Stimulated activated CD4-positive, alpha-beta T cell treated with anti-CD3 and anti-CD28 coated beads, Interleukin-4, amount 100 ng/mL, for 24 hours (primary cell): ENCODE measurements at regions not wholly inside any gene's neighbourhood (a gene's known extent, or its start where the extent isn't known, plus 50 kb on each side); places are given as distances from the start of the nearest gene placed in this dataset.

Experiments
- DNase-seq: peaks from one replicate; pipeline ENCODE4 v3.0.0-alpha.2; 2020

DNA sequence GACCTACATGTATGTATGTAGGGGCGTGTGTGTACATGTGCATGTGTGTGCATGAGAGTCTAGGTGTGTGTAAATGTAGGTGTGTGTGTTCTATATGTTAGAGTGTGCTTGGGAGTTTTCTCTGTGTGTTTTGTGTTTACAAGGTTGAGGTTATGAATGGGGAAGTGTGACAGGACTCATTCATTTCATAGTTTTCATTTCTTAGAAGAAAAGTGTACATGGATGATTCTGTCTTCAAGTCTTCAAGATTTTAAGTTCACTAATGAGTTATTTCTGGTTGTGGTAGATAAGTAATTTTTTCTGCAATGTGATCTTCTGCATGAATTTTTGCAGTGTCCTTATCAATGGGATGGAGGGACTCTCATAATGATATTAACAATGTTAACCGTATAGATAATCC, 118.2 kb upstream of the SLC10A2 start:
- no peak for DNase-seq

DNA sequence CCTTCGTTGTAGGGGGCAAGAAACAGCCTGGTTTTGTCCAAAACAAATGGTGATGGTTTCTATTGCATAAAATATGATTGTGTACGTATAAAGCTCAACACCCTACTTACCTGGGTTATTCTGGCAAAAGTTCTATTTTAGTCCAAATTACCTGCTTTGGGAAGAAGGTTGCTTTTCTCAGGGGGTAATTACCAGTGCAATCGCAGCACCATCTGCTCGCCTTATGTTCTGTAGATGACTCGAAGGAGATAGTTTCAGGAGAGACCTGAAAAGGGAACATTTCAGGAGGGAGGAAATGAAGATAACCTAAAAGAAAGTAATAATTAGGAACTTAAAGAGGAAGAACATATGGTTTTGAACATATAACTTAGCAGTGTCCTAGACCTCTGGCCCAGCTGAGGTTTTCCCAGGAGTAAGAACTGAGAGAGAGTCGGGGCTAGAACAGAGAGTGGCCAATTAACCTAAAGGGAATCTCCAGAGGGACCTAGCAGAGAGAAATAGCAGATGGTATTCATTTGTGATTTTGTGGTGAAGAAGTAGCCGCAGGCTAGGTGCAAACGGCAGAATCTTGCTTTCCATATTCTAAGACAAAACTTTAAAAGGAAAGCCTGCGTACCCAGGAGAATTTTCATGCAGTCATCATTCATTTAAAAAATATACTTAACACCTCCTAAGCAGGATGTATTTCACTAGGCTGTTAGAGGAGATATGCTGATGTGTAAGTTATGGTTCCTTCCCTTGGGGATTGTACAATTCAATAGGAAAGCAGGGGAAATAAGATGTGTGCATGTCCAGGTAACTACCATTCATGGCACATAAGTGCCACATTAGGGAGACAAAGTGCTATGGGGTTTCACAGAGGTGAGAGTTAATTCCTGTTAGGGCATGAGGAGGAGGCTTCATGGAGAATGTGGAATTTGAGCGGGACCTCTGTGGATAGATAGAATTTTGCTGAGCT, 113.0 kb upstream of the SLC10A2 start:
- DNase-seq: no peak

DNA sequence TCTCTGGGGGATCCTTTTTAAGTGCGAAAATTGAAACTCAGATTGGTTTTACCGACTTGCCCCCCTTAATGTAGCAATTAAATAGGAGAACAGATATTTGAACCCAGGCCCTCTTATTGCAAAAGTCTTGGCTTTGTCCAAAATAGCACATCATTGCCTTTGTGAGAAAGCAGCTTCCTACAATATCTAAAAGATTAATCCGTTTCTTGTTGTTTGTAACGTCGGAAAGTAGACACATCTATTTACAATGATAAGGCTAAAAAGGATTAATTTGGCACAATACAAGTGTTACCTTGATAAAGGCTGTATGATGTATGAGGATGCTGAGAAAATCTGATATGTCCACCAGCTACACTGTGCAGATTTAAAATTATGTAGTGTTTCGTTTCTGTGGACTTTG, 108.7 kb upstream of the SLC10A2 start:
- no peak for DNase-seq

DNA sequence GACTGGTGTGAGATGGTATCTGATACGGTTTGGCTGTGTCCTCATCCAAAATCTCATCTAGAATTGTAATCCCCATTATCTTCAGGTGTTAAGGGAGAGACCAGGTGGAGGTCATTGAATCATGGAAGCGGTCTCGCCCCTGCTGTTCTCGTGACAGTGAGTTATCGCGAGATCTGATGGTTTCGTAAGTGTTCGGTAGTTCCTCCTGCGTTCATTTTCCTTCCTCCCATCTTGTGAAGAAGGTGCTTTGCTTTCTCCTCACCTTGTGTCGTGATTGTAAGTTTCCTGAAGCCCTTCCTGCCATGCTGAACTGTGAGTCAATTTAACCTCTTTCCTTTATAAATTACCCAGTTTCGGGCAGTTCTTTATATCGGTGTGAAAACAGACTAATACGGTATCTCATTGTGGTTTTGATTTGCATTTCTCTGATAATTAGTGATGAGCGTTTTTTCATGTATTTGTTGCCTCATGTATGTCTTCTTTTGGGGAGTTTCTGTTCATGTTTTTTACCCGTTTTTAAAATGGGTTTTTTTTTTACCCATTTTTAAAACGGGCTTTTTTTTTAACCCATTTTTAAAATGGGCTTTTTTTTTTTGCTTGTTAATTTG, 102.8 kb upstream of the SLC10A2 start:
- DNase-seq: no peak

DNA sequence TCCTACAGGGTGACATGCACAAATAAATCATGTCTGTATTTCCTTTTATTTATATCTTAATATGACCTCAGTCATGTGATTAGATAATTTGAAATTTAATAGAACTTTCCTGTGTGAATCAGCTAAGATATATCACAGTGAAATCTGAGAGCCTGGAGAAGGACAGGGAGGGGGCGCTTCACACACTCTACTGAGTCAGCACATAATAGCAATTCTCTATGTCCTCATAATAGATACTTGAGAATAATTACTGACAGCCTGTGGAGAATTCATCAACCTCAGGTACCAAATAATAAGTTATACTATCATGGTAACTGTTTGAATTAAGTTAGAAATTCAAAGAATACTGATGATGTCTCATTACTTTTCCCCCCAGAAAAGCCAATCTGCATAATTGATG, 98.0 kb upstream of the SLC10A2 start:
- DNase-seq: no peak

DNA sequence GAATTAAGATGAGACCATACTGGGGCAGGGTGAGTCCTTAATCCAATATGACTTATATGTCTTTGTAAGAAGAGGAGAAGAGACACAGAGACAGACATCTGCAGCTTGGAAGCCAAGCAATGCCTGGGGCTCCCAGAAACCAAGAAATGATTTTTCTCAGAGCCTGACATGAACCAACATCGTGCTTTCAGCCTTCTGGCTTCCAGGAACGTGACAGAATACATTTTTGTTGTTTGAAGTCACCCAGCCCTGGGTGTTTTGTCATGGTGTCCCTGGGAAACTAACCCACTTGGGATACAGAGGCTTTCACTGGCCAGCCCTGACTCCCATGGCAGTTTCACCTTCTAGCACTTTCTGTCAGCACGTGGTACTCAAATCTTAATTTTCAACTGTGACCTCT, 95.3 kb upstream of the SLC10A2 start:
- DNase-seq: no peak

DNA sequence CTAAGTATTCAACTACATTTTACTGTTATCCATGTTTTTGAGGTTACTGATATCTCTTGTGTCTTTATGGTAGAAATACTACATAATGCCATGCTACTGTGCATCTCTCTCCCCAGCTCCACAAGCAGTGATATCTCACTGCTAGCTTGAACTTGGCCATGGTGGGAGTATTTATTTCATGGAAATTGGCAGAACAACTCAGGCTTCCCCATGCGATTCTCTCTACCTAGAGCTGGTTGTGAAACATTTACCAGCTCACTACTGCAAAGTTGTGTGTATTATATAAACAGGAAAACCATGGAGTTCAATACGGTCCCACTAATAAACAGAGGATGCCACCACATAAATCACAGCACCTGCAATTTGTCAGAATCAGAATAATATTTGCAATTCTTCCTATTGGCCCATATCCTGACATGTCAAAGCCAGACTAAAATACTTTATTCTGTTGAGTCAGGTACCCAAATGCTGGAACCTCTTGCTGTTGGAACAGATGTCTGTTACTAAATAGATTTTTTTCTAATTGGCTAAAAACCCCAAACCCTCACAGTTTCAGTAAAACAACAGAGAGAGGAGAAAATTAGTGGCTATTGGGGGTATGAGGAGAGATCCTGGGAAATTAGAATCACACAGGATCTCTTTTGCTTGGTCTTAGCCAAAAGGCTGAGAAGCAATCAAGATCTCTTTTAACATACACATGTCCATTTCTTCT, 91.4 kb upstream of the SLC10A2 start:
- DNase-seq: no peak

DNA sequence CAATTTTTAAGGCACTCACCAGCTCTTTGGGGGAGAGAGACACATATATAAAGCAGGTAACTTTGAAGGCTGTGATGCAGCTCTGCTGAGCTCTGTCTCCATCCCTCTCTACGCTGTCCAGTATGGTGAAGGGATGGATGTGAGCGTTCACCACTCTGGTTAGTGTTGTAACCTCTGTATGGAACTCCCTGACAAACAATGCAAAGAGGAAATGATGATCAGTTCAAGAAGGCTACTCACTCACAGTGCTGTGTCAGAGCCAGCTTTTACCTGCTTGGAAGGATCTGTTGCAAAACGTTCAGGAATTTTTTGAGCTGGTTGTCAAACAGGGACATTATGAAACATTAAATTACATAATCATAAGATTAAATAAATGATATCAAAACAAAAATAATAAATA, 90.8 kb upstream of the SLC10A2 start:
- DNase-seq: no peak

DNA sequence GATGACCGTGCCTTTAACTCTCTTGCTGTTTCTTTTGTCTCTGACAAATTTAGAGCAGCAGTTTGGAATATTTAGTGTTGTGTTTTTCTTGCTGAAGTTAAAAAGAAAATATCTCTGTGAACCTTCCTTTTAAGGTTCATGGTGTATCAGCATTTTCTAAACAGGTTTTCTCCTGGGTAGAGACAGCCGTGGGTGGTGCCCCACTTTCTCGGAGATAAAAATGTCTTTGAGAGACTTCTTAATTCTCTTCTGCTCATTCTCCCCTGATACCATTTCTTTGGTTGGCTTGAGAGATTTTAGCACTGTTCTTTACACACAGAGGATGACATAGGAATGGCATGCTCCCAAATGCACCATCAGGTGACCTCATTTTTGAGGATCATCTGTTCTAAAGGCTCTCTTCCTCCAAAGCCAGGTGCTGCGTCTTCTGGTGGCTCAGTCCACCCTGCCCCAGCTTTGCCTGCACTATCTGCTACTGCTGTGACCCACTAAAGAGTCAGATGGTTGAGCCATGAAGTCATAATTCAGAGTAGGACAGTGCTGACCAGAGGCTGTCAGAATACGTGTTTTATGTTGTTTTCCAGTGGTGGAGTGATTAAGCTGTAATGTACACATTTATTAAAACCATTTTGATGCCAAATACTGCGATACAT, 90.3 kb upstream of the SLC10A2 start:
- DNase-seq: no peak

DNA sequence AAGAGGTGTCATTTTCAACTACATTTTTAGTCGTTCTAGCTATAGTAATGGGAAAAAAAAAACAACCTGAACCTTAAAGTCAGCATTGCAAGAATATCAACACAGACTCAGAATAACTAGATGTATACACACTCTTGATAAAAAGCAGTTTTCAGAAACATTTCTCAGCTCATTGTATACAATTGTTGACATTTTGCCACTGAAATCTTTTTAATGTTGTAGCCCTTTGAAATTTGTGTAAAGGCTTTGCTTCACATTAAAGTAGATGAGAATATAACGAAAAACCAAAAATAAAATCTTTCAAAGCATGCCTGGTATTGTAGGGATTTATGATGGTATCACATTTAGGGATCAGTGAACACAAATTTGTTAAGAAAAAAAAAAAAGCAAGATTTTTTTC, 87.2 kb upstream of the SLC10A2 start:
- DNase-seq: no peak

DNA sequence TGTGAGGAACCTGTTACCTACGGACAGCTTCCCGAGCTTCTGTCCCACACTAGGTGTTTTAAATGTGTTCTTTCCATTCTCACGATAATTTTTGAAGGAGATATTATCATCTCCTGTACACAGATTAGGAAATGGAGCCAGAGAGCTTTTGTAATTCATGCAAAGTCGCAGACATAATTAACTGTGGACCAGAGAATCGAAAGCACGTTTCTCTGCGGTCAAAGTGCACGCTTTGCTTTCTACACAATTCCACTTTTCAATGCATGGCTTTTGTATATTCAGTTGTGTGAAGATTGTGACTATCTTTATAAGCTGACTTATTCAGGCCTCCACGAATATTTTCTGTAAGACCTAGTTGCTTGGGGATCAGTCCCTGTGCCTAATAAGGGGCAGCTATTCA, 81.7 kb upstream of the SLC10A2 start:
- no peak for DNase-seq

DNA sequence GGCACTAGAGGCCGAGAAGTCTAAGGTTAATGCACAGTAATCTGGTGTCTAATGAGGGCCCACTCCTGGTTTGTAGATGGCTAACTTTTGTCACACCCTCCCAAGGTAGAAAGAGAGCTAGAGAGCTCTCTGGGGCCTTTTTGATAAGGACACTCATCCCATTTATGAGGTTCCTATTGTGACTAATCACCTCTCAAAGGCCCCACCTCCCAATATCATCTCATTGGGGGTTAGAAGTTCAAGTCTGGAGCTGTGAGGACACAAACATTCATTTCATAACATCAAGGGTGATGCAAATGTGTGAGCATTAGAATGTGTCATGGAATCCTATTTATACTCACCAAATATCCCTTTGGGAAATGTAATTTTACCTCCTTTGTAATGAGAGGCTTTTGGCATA, 79.2 kb upstream of the SLC10A2 start:
- DNase-seq: no peak

DNA sequence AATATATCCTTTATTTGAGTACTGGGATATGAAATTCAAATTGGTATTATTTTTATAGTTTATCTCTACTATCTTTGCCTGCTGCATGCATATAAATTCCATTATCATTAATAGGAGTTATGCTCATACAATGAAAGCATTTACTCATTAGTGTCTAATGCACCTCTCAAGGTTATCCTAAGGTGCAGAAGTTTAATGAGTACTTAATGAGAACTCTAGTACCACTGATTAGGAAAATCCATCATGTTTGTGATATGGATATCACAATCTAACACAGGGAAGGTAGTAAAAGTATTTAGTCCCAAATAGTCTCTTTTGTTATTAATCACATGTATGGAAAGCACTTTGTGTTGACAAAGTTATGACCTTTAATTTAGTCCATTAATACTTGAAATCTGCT, 77.2 kb upstream of the SLC10A2 start:
- DNase-seq: no peak

DNA sequence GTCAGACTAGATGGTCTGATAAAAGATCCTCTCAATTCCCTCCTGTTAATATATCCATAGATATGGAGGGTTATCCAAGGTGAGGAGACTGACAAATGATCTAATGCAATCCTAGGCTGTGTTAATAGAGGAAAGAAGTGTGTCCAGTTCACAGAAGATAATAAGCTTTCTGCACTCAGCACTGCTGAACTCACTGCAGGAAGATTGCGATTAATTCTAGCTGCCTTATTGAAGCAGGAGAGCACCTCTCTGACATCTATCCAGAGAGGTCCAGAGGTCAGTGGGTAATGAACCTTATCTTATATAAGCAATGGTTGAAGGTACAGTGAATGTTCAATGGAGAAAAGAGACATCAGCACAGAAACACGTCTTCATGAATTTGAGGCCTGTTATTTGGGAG, 75.9 kb upstream of the SLC10A2 start:
- no peak for DNase-seq

DNA sequence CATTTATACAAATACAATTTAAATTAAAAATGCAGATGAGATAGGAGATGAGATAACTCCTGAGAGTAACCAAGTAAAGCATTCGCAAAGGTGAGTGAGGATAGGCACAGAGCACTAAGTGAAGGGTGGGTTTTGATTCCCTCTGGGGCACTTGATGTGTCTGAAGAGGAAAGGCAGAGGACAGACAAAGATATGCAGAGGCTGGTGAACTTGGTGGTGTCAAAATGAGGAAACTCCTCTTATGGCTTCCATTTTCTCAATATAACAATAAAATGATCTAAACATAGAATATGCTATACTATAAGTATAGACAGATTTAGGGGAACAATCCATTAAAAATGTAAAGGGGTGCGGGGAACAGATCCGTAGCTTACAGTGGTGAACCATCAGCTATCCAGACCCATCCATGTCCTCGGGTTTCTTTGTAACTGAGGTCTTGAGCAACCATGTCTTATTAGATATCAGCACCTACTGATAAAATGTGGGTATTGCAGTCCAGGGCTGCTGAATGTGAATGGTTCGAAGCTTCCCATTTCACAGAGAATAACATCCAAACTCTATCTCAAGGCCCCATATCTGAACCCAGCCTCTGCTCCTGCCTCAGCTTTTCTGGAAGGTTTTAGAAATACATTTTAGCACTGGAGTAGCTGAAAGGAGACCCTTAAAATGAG, 73.9 kb upstream of the SLC10A2 start:
- DNase-seq: no peak

DNA sequence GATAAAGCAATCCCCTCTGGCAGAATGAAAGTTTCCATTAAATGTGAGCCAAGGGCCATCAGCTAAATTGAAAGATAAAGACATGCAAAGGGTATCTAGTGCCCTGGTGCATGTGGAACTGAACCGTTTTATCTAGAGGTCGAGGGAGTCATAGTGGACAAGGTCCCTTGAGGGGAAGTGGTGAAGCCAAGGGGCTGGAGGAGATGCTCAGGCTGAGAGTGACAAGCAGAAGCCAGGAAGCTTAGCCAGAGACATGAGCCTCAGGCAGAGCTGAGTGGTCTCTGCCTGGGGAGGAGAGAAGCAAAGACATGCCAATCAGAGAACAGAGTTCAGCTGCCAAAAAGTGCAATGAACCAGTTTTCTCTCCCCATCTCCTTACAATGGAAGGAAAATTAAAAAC, 68.1 kb upstream of the SLC10A2 start:
- no peak for DNase-seq

DNA sequence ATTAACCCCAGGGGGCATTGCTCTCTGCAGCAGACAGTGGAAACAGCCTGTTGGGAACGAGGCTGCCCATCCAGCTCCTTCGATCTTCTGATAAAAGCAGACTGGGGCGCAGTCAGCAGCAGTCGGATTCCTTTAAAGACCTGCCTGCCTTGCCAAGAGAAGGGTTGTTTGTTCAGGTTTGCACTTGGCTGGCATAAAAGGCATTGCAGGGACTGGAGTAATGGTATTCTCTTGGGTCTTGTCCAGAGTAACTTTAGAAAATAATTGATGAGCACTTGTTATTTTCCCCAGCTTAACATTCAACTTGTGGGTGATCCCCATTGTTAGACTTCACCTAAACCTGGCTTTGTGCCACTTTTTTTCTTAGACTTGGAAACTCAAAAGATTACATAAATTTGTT, 67.3 kb upstream of the SLC10A2 start:
- DNase-seq: no peak

DNA sequence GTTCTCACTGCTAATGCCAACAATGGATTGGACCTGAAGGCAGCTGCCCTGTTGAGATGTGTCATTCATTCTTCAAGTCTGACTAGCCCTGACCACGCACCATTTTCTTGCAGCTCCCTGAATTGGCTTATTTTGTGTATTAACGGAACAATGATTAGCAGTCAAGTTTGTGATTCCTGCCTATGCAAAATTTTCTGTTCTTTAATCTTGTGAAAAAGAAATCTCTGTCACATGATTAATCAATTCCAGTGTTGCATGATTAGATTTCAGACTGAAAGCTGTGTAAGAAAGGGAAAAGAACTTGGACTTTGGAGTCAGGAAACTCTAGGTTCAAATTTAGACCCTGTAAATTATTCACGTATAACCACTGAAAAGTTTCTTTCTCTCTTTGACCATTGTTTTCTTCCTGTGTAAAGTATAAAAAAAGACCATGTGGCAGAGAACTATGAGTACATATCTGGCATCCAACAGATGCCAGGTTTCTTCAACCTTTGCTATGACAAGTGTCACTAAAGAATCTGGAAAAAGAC, 64.5 kb upstream of the SLC10A2 start:
- no peak for DNase-seq

DNA sequence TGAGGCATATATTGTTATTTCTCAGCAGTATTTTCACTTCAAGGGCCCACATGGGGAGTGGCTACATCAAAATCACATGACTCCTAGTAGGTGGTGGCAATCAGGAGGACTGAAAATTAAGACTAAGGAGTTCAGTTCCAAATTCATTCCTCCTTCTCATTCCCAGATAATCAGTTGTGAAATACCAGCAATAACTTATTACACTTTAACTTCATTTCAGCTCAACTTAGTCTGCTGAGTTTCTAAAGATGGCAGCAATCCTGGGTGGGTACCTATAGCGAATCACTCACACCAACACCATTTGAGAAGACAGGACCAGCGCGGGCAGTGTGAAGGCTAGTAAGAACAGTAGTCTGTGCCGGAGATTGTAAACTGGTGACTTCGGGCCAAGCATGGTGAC, 63.9 kb upstream of the SLC10A2 start:
- DNase-seq: no peak
